Pancreas (tissue), 10 donors: ENCODE measurements at regions not wholly inside any gene's neighbourhood (a gene's known extent, or its start where the extent isn't known, plus 50 kb on each side); places are given as distances from the start of the nearest gene placed in this dataset.

Experiments used
- ATAC-seq, 4 donors: fragments of 200-7000 bp; cut with Tn5 transposase; one replicate each; pipeline versions ENCODE4 v1.8.0 to v1.9.1; 2020; ENCODE audit warnings: mild to moderate bottlenecking in 4 of 4, moderate library complexity in 4 of 4
- DNase-seq, 6 donors: peaks; one replicate each; pipeline ENCODE4 v3.0.0-alpha.2; 2020
- FAIRE-seq: peaks from 2 replicates; lab custom pipeline; 2012; peaks lifted over from hg19 to GRCh38; lab: Jason Lieb, UNC
- H3K27ac ChIP-seq, 4 donors: fragments of 200-600 bp; sonication (generic); 1 replicate in 3 of 4; 2 replicates in 1 of 4; pipeline versions ENCODE4 v1.5.0 to v1.8.0; 2020
- H3K27me3 ChIP-seq, 4 donors: fragments of 200-600 bp; one replicate each; pipeline ENCODE4 v1.8.0; 2021
- H3K36me3 ChIP-seq, 3 donors: fragments of 200-600 bp; sonication (generic) in 1 of 3; one replicate each; pipeline versions ENCODE4 v1.5.0 to v1.8.0; 2020 to 2021
- H3K4me1 ChIP-seq, 3 donors: fragments of 200-600 bp; one replicate each; pipeline ENCODE4 v1.8.0; 2021
- H3K4me3 ChIP-seq, 4 donors: fragments of 200-600 bp; sonication (generic) in 2 of 4; one replicate each; pipeline versions ENCODE4 v1.5.0 to v1.8.0; 2020 to 2021
- H3K9me3 ChIP-seq, 4 donors: fragments of 200-600 bp; one replicate each; pipeline ENCODE4 v1.8.0; 2021
- CTCF ChIP-seq, 4 donors: fragments of 200-600 bp; sonication (generic) in 3 of 4; IDR thresholded peaks; one replicate each; pipeline versions ENCODE4 v1.5.0 to v1.8.0; 2021; ENCODE audit warnings: antibody characterized with exemption in 4 of 4
- WGBS, 2 donors: extraction: QIAGEN DNeasy Blood & Tissue Kit; methylation state at CpG; one replicate each; pipeline ENCODE4 v1.1.7; 2013; 5-methylcytosine and 5-hydroxymethylcytosine counted together
- intact Hi-C, 3 donors: fragments of 100-400 bp; cut with DNase I; formaldehyde crosslinking; loops; one replicate each; pipeline versions ENCODE4 v1.11.1 to v1.14.2; 2022
- donor health status: healthy with polysubstance abuse.
- donor health status: DM: no; HTN: no; CAD: no; lungs with moderate emphysema.
- donor health status: DM: no; HTN: no; CAD: no.
- donor health status: control.
- donor health status: control.
- donor health status: Bipolar disorder and iron deficiency.
- donor health status: DM: yes; HTN: yes; CAD: no.
- donor health status: DM: no; HTN: no; CAD: no.
- donor health status: DM: no; HTN: no; CAD: no.
- donor health status: DM: yes; HTN: yes; CAD: no.

- Histone ChIP-seq H3K27ac (no peak overlapping the region), H3K36me3 (no peaks in the 10 kb centered on the region), H3K4me1 (peaks cover 0 to 9% (median 0%) of the 10 kb centered on the region in 3 donors), H3K4me3 (no peak overlapping the region), H3K27me3 (no peaks in the 10 kb centered on the region), H3K9me3 (no peaks in the 10 kb centered on the region)
- TF ChIP-seq CTCF (IDR thresholded peaks at IDR 0.05): no peak
- intact Hi-C loops: no loop called here
- FAIRE-seq: no peak
- DNase-seq: no peak
- no peak for ATAC-seq
Observed at GRCh38 chr13:80237646-80238045, 103.3 kb downstream of the SPRY2 start.

- ATAC-seq (peak in 2 of 4 donors; percentile 15 to 41), FAIRE-seq (no peak), DNase-seq (no peak)
- H3K4me3 ChIP-seq: no peak overlapping the region
- H3K27ac ChIP-seq: peak overlapping the region in 2 of 4 donors; percentile 20 to 51
- intact Hi-C loops: no loop called here
- WGBS, 2 donors: 68 to 74% methylated on average over 4 of the region's 4 CpGs
- H3K9me3 ChIP-seq: no peaks in the 10 kb centered on the region
- H3K4me1 ChIP-seq: peaks cover 0 to 9% (median 0%) of the 10 kb centered on the region in 3 donors
- TF ChIP-seq CTCF (IDR thresholded peaks at IDR 0.05): no peak
- no peaks in the 10 kb centered on the region for H3K27me3 ChIP-seq
- H3K36me3 ChIP-seq: no peaks in the 10 kb centered on the region
Observed at GRCh38 chr13:80235967-80236302, 105.0 kb downstream of the SPRY2 start.

- DNase-seq: peak in 1 of 6 donors; percentile 20
- peak in 3 of 4 donors; percentile 49 to 63 (median 55) for ATAC-seq
- H3K4me3 ChIP-seq: no peak overlapping the region
- no peaks in the 10 kb centered on the region for H3K27me3 ChIP-seq
- WGBS, 2 donors: 29 to 31% methylated on average over 10 of the region's 10 CpGs
- peak overlapping the region in 2 of 4 donors; percentile 20 to 51 for H3K27ac ChIP-seq
- no peaks in the 10 kb centered on the region for H3K9me3 ChIP-seq
- H3K4me1 ChIP-seq: peaks cover 0 to 9% (median 0%) of the 10 kb centered on the region in 3 donors
- no peak for TF ChIP-seq CTCF (IDR thresholded peaks at IDR 0.05)
- FAIRE-seq: no peak
- intact Hi-C loops: no loop called here
- H3K36me3 ChIP-seq: no peaks in the 10 kb centered on the region
Observed at GRCh38 chr13:80235166-80235966, 105.6 kb downstream of the SPRY2 start.

DNA sequence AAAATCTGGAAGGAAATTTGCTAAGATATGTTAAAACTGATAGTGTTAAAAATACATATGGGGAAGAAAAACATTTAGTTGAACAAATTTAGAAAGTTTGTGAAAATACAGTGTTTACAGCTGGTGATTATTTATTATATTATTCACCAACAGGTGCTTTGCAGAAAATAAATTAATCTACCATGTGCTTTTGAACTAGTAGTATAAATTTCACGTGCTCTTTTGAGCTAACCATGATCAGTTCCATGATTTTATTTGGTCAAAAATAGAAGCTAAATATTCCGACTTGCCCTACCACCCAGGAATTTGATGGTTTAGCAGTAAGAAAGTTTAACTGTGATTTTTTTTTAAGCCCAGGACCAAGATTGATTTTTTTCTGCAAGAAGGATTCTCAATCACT lies 113.3 kb downstream of the SPRY2 start:
- no peak for TF ChIP-seq CTCF (IDR thresholded peaks at IDR 0.05)
- Histone ChIP-seq H3K4me3 (no peak overlapping the region), H3K9me3 (no peaks in the 10 kb centered on the region), H3K4me1 (no peaks in the 10 kb centered on the region), H3K36me3 (no peaks in the 10 kb centered on the region), H3K27ac (no peak overlapping the region), H3K27me3 (no peaks in the 10 kb centered on the region)
- FAIRE-seq (no peak), DNase-seq (no peak), ATAC-seq (no peak)
- intact Hi-C loops: no loop called here
- 66 to 81% methylated on average over 2 of the region's 2 CpGs for WGBS, 2 donors

DNA sequence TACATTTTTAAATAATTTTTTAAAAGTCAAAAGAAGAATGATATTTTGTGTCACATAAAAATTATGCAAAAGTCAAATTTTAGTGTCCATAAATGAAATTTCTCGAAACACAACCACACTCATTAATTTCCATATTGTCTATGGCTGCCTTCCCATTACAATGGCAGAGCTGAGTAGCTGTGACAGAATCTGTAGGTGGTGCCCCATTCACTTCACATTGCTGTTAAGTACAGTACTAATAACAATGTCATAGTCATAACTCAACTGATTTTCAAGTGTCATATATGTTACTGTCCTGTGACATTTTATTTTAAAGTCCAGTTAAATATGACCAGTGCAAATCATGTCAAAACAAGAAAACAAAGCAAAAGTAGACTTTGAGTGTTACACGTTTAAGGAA lies 114.3 kb downstream of the SPRY2 start:
- no peak for FAIRE-seq
- H3K36me3 ChIP-seq: no peaks in the 10 kb centered on the region
- no peak overlapping the region for H3K4me3 ChIP-seq
- H3K27me3 ChIP-seq: no peaks in the 10 kb centered on the region
- no peak for DNase-seq
- no peak for ATAC-seq
- H3K9me3 ChIP-seq: no peaks in the 10 kb centered on the region
- H3K27ac ChIP-seq: no peak overlapping the region
- 69 to 79% methylated on average over 2 of the region's 2 CpGs for WGBS, 2 donors
- intact Hi-C loops: no loop called here
- no peak for TF ChIP-seq CTCF (IDR thresholded peaks at IDR 0.05)
- H3K4me1 ChIP-seq: no peaks in the 10 kb centered on the region
